ENCODE measurements at regions not wholly inside any gene's neighbourhood (a gene's known extent, or its start where the extent isn't known, plus 50 kb on each side); places are given as distances from the start of the nearest gene placed in this dataset.

DNA sequence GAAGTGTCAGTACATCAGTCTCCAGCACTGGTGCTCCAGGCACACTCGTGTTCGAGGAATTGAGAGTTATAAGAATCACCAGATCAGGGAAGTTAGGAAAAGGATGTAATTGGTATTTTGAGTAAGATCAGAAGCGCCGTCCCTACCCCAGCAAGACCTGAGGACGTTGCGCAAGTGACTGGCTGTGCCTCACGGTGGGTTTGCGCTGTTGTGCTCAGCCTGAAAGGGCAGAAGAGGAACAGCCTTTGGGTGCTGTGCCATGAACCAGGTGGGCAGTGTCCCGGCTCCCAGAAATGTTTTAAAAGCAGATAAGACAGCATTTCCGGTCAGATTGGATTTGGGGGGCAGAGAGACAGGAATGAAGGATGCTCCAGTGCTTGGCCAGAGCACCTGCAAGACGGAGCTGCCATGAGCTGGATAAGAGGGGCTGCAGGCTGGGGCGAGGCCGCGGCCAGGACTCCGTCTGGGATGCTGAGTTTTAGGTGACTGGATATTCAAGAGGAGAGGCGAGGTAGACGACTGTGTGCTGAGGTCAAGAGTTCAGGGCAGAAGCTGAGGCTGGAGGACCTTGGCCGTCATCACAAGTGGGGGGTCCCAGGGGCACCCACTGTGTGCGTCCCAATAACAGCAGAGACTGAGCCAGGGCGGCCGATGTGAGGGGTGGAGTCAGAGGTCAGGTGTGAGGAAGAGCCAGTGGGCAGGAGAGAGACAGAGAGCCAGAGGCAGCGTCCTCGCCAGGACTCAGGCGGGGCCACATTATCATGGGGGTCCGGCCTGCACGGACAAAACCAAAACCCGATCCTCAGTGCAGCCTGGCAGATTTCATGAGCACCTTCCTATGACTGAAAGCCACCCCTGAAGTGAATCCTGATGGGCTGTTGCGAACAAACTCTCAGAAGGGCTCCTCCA, 77.7 kb upstream of the ALKAL2 start:
- H3K4me3 Mint-ChIP-seq, result no peak overlapping the region
- TF ChIP-seq, protein P1, sequence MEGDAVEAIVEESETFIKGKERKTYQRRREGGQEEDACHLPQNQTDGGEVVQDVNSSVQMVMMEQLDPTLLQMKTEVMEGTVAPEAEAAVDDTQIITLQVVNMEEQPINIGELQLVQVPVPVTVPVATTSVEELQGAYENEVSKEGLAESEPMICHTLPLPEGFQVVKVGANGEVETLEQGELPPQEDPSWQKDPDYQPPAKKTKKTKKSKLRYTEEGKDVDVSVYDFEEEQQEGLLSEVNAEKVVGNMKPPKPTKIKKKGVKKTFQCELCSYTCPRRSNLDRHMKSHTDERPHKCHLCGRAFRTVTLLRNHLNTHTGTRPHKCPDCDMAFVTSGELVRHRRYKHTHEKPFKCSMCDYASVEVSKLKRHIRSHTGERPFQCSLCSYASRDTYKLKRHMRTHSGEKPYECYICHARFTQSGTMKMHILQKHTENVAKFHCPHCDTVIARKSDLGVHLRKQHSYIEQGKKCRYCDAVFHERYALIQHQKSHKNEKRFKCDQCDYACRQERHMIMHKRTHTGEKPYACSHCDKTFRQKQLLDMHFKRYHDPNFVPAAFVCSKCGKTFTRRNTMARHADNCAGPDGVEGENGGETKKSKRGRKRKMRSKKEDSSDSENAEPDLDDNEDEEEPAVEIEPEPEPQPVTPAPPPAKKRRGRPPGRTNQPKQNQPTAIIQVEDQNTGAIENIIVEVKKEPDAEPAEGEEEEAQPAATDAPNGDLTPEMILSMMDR (IDR thresholded peaks at IDR 0.05), result no peak
- peak overlapping the region; percentile 56 for H3K27ac Mint-ChIP-seq
- no peaks in the 10 kb centered on the region for H3K36me3 Mint-ChIP-seq (ENCODE audit: low read depth)
- H3K27me3 Mint-ChIP-seq (ENCODE audit: low read depth, poor library complexity), result peaks cover 8% of the 10 kb centered on the region
- H3K9me3 Mint-ChIP-seq, result peaks cover 35% of the 10 kb centered on the region
- no peak for DNase-seq
- peaks cover 19% of the 10 kb centered on the region for H3K4me1 Mint-ChIP-seq

DNA sequence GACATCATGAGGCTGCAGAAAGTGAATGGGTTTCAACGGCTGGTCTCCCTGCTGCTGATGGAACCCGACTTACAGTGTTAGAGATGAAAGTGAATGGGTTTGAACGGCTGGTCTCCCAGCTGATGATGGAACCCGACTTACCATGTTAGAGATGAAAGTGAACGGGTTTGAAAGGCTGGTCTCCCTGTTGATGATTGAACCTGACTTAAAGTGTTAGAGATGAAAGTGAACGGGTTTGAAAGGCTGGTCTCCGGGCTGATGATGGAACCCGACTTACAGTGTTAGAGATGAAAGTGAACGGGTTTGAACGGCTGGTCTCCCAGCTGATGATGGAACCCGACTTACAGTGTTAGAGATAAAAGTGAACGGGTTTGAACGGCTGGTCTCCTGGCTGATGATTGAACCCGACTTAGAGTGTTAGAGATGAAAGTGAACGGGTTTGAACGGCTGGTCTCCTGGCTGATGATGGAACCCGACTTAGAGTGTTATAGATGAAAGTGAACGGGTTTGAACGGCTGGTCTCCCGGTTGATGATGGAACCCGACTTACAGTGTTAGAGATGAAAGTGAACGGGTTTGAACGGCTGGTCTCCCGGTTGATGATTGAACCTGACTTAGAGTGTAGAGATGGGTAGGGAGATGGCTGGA, 76.1 kb upstream of the ALKAL2 start:
- H3K36me3 Mint-ChIP-seq (ENCODE audit: low read depth), result no peaks in the 10 kb centered on the region
- H3K4me1 Mint-ChIP-seq, result peaks cover 21% of the 10 kb centered on the region
- H3K27me3 Mint-ChIP-seq (ENCODE audit: low read depth, poor library complexity), result peaks cover 11% of the 10 kb centered on the region
- no peak for DNase-seq
- H3K9me3 Mint-ChIP-seq, result peaks cover 24% of the 10 kb centered on the region
- H3K4me3 Mint-ChIP-seq, result no peak overlapping the region
- TF ChIP-seq, protein P1 (IDR thresholded peaks at IDR 0.05), result no peak
- H3K27ac Mint-ChIP-seq, result no peak overlapping the region

- H3K27ac Mint-ChIP-seq, result no peak overlapping the region
- H3K27me3 Mint-ChIP-seq (ENCODE audit: low read depth, poor library complexity), result peaks cover 11% of the 10 kb centered on the region
- H3K4me3 Mint-ChIP-seq, result no peak overlapping the region
- H3K9me3 Mint-ChIP-seq, result peaks cover 20% of the 10 kb centered on the region
- no peaks in the 10 kb centered on the region for H3K36me3 Mint-ChIP-seq (ENCODE audit: low read depth)
- TF ChIP-seq, protein P1 (IDR thresholded peaks at IDR 0.05), result no peak
- H3K4me1 Mint-ChIP-seq, result peaks cover 21% of the 10 kb centered on the region
- DNase-seq, result no peak
Measured at GRCh38 chr2:362924-363323, 75.0 kb upstream of the ALKAL2 start.

GRCh38 chr2:360124-360523, 72.2 kb upstream of the ALKAL2 start:
- no peak for DNase-seq
- H3K4me3 Mint-ChIP-seq, result no peak overlapping the region
- no peaks in the 10 kb centered on the region for H3K36me3 Mint-ChIP-seq (ENCODE audit: low read depth)
- no peak overlapping the region for H3K27ac Mint-ChIP-seq
- H3K4me1 Mint-ChIP-seq, result peaks cover 11% of the 10 kb centered on the region
- TF ChIP-seq, protein P1 (IDR thresholded peaks at IDR 0.05), result no peak
- H3K27me3 Mint-ChIP-seq (ENCODE audit: low read depth, poor library complexity), result peaks cover 13% of the 10 kb centered on the region
- peaks cover 15% of the 10 kb centered on the region for H3K9me3 Mint-ChIP-seq

- peaks cover 13% of the 10 kb centered on the region for H3K27me3 Mint-ChIP-seq (ENCODE audit: low read depth, poor library complexity)
- H3K4me1 Mint-ChIP-seq, result peaks cover 11% of the 10 kb centered on the region
- H3K36me3 Mint-ChIP-seq (ENCODE audit: low read depth), result no peaks in the 10 kb centered on the region
- DNase-seq, result no peak
- no peak overlapping the region for H3K4me3 Mint-ChIP-seq
- TF ChIP-seq, protein P1 (IDR thresholded peaks at IDR 0.05), result no peak
- peaks cover 11% of the 10 kb centered on the region for H3K9me3 Mint-ChIP-seq
- no peak overlapping the region for H3K27ac Mint-ChIP-seq
Measured at GRCh38 chr2:359047-359446, 71.2 kb upstream of the ALKAL2 start.

Measured in nephron progenitor cell (in vitro differentiated cells).